Frontal cortex (tissue), 3 donors: ENCODE measurements at regions not wholly inside any gene's neighbourhood (a gene's known extent, or its start where the extent isn't known, plus 50 kb on each side); places are given as distances from the start of the nearest gene placed in this dataset.

Experiments
- DNase-seq, 2 donors: peaks; one replicate each; pipeline ENCODE4 v3.0.0; 2012; ENCODE audit warnings: low spot score in 2 of 2
- FAIRE-seq: peaks from 2 replicates; lab custom pipeline; 2012; peaks lifted over from hg19 to GRCh38; lab: Jason Lieb, UNC
- donor health status: control.
- donor health status: control.
- donor health status: control.

- FAIRE-seq (no peak), DNase-seq (no peak)
Measured at GRCh38 chr6:166777096-166777630, 150.1 kb upstream of the RPS6KA2 start.

GRCh38 chr6:166776571-166776970, 149.5 kb upstream of the RPS6KA2 start:
- FAIRE-seq, result no peak
- no peak for DNase-seq

GRCh38 chr6:166775923-166776220, 148.8 kb upstream of the RPS6KA2 start:
- no peak for FAIRE-seq
- no peak for DNase-seq

- DNase-seq (peak; percentile 45 to 77), FAIRE-seq (no peak)
Measured at GRCh38 chr6:166775180-166775922, 148.3 kb upstream of the RPS6KA2 start.

DNA sequence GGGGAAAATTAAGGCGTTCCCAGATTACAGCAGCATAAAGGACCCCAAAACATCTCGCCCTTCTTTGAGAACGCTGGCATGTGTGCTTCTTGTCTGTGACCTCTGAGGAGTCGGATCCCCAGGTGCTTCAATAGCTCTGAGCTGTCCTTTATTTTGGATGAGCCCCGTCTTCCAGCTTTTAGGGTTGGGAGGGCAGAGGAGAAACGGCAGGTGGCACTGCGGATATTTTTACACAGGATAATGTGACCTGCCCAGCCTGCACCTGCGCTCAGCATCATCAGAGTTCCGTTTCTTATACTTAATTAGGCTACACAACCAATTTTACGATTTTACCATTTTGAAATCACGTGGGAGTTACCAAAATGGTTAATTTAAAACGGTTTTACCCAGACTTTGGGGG, 147.7 kb upstream of the RPS6KA2 start:
- FAIRE-seq (no peak), DNase-seq (no peak)

DNA sequence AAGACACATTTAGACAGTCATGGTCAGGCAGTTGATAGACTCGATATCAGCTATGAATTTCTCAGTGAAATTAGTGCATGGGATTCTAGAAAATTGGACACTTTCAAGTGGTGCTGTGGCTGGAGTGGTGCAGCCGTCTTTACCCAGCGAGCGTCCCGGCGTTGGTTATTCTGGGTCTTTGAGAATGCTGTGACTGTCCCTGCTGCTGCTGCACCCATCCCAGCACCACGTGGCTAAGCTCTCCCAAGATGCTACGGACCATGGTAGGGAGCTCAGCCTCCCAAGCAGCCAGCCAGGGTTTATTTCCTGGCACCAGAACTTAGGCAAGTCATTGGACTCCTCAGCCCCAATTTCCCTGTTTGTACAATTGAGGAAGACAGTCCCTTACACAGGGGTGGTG, 147.2 kb upstream of the RPS6KA2 start:
- no peak for FAIRE-seq
- DNase-seq, result no peak

GRCh38 chr6:166772518-166772917, 145.5 kb upstream of the RPS6KA2 start:
- DNase-seq, result no peak
- no peak for FAIRE-seq

DNA sequence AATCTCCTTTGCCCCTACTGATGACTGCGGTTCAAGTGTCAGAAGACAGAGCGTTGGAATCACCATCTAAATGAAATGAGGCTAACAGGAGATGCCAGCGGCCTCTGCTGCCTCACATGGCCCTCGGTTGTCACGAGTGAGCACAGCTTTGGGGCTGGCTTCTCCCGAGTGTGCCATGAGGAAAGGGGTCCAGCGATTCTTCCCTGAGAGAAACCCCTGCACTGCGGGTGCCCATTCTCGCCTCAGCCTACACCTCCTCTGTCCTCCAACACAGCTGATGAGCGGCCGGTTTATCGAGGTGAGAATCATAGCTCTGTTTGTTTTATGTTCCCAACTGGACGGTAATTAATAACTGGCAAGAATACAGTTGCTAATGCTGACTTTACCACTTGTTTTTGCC, 144.7 kb upstream of the RPS6KA2 start:
- no peak for FAIRE-seq

GRCh38 chr6:166770216-166771116, 143.4 kb upstream of the RPS6KA2 start:
- DNase-seq, result no peak

More for the DNA sequence above, 144.7 kb upstream of the RPS6KA2 start:
- DNase-seq, result no peak

DNA sequence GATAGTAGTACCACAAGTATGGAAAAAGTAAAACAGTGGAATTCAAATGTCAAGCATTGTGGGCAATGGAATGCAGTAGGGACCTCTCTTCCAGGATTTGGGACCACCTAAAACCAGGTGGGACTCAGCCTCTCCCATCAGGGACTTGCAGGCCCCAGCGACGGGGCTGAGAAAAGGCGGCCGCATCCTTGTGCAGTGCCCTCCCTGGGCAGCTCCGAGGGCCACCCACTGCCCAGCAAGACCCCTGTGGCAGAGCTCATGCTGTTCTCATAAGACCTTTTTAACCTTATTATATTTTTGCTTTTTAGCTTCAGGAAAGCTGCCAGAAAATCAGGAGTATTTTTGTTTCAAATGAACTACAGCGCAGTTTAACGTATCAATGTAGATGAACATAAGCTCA, 142.6 kb upstream of the RPS6KA2 start:
- FAIRE-seq (no peak), DNase-seq (no peak)

More at GRCh38 chr6:166770216-166771116, 143.4 kb upstream of the RPS6KA2 start:
- FAIRE-seq, result no peak

DNA sequence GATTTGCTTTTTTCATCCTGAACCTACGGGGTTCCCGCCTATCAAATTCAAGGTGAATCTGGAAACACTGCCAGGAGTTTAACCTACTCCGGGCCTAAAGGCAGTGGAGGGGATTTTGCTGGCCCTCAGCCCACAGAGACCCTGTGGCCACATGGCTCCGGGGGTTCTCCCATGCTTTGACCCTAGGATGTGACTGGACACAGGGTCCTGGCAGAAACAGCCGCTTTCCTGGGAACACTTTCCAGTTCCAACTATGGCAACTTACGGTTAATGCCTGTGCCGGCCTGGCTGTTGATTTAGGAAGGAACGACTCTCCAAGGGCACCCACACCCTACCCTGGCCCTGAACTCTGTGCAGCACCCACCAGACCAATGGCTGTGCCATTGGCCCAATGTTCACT, 141.7 kb upstream of the RPS6KA2 start:
- no peak for FAIRE-seq
- DNase-seq, result no peak

DNA sequence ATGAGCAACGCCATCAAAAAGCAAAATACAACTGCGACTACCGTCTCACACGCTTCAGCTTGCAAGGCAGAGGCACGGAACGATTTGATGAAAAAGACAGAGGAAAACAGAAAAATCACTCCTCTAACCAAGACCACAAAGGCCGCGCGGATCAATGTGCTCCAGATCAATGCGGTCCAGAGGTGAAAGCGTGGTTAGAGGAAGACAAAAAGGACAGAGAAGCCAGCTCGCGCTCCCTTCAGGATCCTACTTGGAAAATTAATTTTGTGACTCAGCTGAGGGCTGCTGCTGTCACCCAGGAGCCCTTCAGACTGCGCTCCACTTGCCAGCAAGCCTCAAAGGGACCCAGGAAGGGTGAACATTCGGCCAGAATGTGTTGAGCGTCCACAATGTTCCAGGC, 140.2 kb upstream of the RPS6KA2 start:
- DNase-seq, result no peak
- FAIRE-seq, result no peak

DNA sequence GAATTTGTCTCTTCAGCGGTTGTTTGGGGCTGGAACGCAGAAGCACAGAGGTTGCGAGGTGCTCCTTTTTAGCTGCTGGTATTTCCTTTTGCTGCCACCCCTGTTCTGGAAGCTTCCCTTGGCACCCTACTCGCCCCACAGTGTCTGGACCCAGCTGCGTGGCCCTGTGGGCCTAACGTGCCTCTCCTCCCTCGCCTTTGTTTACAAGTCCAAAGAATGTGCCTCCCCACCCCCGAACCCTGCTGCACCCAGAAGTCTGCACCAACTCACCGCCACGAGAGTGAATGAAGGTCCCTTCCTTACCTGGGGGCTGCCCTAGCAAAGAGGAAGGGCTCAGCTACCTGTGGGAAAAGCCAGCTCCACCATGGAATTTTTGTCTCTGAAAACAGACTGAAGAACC, 139.7 kb upstream of the RPS6KA2 start:
- DNase-seq (no peak), FAIRE-seq (no peak)

DNA sequence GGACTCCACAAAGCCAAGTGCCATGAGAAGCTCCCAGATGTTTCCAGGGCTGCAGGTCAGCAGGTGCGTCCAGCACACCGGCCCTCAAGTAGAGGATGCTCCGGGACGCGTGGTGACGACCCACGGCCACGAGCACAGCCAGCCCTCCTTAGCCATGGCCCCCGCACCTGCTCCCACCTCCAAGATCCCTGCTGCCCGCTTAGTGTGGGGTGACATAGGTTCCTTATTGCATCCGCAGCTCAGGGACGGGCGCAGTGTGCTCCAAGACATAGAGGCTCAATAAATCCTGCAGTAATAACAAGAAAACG, 138.1 kb upstream of the RPS6KA2 start:
- no peak for DNase-seq
- FAIRE-seq, result no peak

DNA sequence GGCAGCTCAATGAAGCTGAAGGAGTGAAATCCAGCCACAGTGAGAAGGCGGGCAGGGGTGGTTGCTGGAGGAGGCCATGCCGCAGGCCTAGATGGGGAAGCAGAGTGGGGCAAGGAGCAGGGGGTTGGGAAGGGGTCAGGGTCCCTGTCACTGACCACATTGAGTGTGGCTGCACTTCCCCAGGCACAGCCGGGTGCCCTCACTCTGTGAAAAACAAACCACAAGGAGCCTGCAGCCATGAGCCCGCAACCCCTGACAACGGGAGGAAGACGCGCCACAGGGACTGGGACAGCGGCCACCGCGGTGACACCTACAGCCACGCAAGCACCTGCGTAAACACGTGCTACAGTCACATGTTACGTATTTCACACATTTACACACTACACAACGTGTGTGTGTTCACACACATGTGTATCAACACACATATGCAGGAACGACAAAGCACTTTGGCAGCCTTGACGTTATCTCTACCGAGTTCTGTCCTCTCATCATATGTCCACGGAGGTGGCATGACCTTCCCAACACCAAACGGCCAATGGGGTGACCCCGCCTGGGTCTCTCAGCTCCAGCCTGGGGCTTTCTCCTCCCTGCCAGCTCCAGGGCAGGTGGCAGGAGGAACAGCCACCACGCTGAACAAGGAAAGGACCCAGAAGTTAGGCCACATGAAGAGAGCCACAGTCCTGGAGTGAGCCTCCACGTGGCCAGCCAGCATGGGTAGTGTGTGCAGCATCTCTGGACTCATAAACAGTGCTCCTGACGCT, 137.6 kb upstream of the RPS6KA2 start:
- FAIRE-seq (no peak), DNase-seq (no peak)

DNA sequence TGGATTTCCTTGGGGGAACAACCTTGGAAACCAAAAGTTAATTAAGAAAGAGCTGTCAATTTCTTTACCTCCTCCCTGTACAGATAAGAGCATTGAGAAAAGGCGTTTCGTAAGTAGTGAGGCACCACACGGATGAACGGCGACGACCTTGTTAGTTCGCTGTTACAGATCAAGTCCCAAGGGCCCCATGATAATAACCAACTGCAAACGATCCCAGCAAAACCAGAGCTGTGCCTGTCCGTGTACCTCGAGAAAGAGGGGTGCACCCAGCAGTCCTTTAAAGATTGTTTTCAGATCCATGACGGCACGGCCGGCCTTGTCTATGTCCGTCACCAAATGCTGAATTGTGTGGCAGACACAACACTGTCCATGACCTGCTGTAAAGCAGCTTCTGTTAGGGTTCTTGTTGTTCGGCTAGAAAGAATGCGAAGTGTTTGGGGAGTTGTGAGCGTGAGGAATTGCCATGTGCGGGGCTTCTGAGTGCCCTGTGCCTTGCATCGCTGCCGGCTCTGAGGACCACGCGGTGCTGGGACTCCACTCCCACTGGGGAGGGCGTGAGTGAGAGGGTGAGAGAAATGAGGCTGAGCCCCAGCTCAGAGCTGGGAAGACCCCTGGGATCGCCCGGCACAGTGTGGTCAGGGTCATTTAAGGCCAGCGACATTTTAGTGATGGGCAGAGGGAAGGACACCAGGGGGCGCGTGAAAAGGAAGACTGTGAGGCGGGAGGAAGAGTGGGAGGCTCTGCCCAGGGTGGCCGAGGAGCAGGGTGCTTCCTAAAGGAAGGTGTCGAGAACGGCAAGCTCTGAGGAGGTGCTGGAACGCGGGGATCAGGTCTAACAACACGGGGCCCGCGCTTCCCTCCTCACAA, 136.8 kb upstream of the RPS6KA2 start:
- DNase-seq (no peak), FAIRE-seq (no peak)

DNA sequence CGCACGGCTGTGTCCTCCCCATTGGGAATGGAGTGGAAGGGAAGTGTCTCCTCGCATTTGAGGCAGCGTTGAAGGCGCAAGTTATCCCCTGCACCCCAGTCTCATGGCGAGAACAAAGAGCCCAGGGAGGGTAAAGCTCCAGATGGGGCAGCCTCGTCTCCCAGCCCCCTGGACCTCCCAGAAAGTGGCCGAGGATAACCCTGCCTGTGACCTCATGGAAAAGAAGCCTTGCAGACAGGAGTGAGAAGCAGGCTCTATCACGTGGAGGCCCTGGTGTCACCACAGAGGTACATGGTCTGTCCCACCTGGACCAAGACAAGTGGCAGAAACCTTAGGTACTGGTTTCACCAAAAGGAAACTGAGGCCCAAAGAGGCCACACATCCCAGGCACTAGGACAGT, 134.8 kb upstream of the RPS6KA2 start:
- DNase-seq (no peak), FAIRE-seq (no peak)

GRCh38 chr6:166760288-166760687, 133.2 kb upstream of the RPS6KA2 start:
- FAIRE-seq (no peak), DNase-seq (no peak)

DNA sequence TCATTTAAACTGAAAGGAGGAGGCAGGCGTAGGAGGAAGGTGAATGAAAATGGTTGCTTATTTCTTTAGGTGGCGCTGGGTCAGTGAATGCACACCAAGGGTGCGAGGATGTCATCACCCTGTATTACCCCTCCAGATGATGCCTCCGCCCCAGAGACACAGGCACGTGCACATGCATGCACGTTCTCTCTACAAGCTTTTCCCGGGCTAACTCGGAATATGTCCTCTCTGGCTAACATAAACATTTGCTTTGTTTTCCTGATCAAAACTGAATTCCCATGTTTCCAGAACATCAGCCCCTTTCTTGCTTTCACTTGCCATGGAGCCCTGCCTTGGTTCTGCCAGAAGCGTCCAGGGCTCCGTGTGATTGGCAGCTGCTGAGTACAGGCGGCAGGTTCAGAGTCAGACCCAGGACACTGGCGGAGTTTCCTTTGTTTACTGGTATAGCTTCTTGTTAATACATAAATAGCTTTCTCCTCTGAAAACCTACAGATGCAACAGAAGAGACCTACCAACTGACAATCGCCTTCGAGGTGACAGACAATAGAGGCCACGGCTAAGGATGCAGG, 131.2 kb upstream of the RPS6KA2 start:
- DNase-seq (no peak), FAIRE-seq (no peak)
